IMR-90 (cell line): ENCODE measurements at regions not wholly inside any gene's neighbourhood (a gene's known extent, or its start where the extent isn't known, plus 50 kb on each side); places are given as distances from the start of the nearest gene placed in this dataset.

Source experiments
- ATAC-seq: fragments of 200-7000 bp; cut with Tn5 transposase; 2 replicates; pipeline ENCODE4 v1.9.1; 2020; ENCODE audit warnings: low read depth, mild to moderate bottlenecking, moderate library complexity
- BruUV-seq: library from RNA; stranded (reverse); fragments of 400-500 nt; replicated peaks from 2 replicates; lab custom pipeline; 2021; lab: Mats Ljungman, UMichigan
- CTCF ChIA-PET: fragments of 300-600 bp; formaldehyde crosslinking; extraction: SDS; loops from one replicate; lab custom pipeline; 2021; ENCODE audit warnings: antibody characterized with exemption; lab: Yijun Ruan, JAX
- POLR2A ChIA-PET: fragments of 300-600 bp; sonication (Branson Sonifier 250); formaldehyde crosslinking; loops from one replicate; lab custom pipeline; 2022; ENCODE audit warnings: antibody characterized with exemption; ENCODE audit not compliant: unreplicated experiment; lab: Charles Lee
- DNase-seq: peaks from one replicate; pipeline ENCODE4 v3.0.0; 2013
- H2AFZ ChIP-seq: replicated peaks from 2 replicates; pipeline ENCODE3; 2013; ENCODE audit warnings: low read length, mild to moderate bottlenecking; ENCODE audit not compliant: poor library complexity
- H2AK5ac ChIP-seq: 2 replicates; pipeline ENCODE4 v1.6.1; 2013; ENCODE audit warnings: low read depth, low read length, inconsistent platforms
- H2AK9ac ChIP-seq: replicated peaks from 2 replicates; pipeline ENCODE3; 2013; ENCODE audit warnings: mild to moderate bottlenecking, low read depth, low read length, moderate library complexity; ENCODE audit not compliant: poor library complexity
- H2BK120ac ChIP-seq: 2 replicates; pipeline ENCODE4 v1.6.1; 2013; ENCODE audit warnings: low read depth, low read length, inconsistent platforms
- H2BK15ac ChIP-seq: 3 replicates; pipeline ENCODE4 v1.6.1; 2013; ENCODE audit warnings: low read depth, low read length, inconsistent platforms
- H2BK20ac ChIP-seq: 2 replicates; pipeline ENCODE4 v1.6.1; 2013; ENCODE audit warnings: low read depth, mild to moderate bottlenecking, inconsistent platforms, low read length, moderate library complexity
- H2BK5ac ChIP-seq: 2 replicates; pipeline ENCODE4 v1.6.1; 2013; ENCODE audit warnings: mild to moderate bottlenecking, low read depth, low read length, inconsistent platforms; ENCODE audit not compliant: poor library complexity, severe bottlenecking
- H3K14ac ChIP-seq: replicated peaks from 2 replicates; pipeline ENCODE4 v1.6.1; 2013; ENCODE audit warnings: low read depth, low read length, inconsistent platforms
- H3K18ac ChIP-seq: 2 replicates; pipeline ENCODE4 v1.6.1; 2013; ENCODE audit warnings: low read depth, low read length, control low read depth
- H3K23ac ChIP-seq: 2 replicates; pipeline ENCODE4 v1.6.1; 2013; ENCODE audit warnings: low read depth, low read length, inconsistent platforms
- H3K27ac ChIP-seq: 2 replicates; pipeline ENCODE4 v1.5.1; 2013; ENCODE audit warnings: mild to moderate bottlenecking, control low read depth, low read length; ENCODE audit not compliant: insufficient read depth
- H3K27me3 ChIP-seq: 2 replicates; pipeline ENCODE4 v1.6.1; 2013; ENCODE audit warnings: low read length; ENCODE audit not compliant: control insufficient read depth, insufficient read depth
- H3K36me3 ChIP-seq: 2 replicates; pipeline ENCODE4 v1.6.1; 2013; ENCODE audit warnings: low read length, mixed read lengths; ENCODE audit not compliant: control insufficient read depth, insufficient read depth
- H3K4ac ChIP-seq: 2 replicates; pipeline ENCODE4 v1.6.1; 2013; ENCODE audit warnings: low read depth, low read length, inconsistent platforms
- H3K4me1 ChIP-seq: 2 replicates; pipeline ENCODE4 v1.6.1; 2013; ENCODE audit warnings: low read length, mixed read lengths; ENCODE audit not compliant: control insufficient read depth, insufficient read depth
- H3K4me2 ChIP-seq: 2 replicates; pipeline ENCODE4 v1.6.1; 2013; ENCODE audit warnings: low read depth, mild to moderate bottlenecking, control low read depth, low read length, moderate library complexity
- H3K4me3 ChIP-seq: 2 replicates; pipeline ENCODE4 v1.5.1; 2013; ENCODE audit warnings: low read depth, mild to moderate bottlenecking, control low read depth, low read length, moderate library complexity; ENCODE audit not compliant: insufficient read depth
- H3K56ac ChIP-seq: 2 replicates; pipeline ENCODE4 v1.6.1; 2013; ENCODE audit warnings: low read length, inconsistent platforms; ENCODE audit not compliant: insufficient read depth; ENCODE audit errors: extremely low read depth
- H3K79me1 ChIP-seq, 2 experiments: 2 replicates each; pipeline ENCODE4 v1.6.1; 2013; ENCODE audit warnings: low read length in 2 of 2, inconsistent platforms in 1 of 2, low read depth in 1 of 2
- H3K9ac ChIP-seq: 2 replicates; pipeline ENCODE4 v1.6.1; 2013; ENCODE audit warnings: low read depth, low read length, control low read depth
- H3K9me1 ChIP-seq: 2 replicates; pipeline ENCODE4 v1.6.1; 2013; ENCODE audit warnings: low read length, inconsistent platforms; ENCODE audit not compliant: insufficient read depth
- H3K9me3 ChIP-seq: 2 replicates; pipeline ENCODE4 v1.6.1; 2013; ENCODE audit warnings: low read length; ENCODE audit not compliant: control insufficient read depth, insufficient read depth
- H4K20me1 ChIP-seq: 2 replicates; pipeline ENCODE4 v1.6.1; 2013; ENCODE audit warnings: low read length, inconsistent platforms; ENCODE audit not compliant: insufficient read depth
- H4K5ac ChIP-seq: 2 replicates; pipeline ENCODE4 v1.6.1; 2013; ENCODE audit warnings: mild to moderate bottlenecking, low read depth, low read length, control low read depth
- H4K8ac ChIP-seq, 2 experiments: 2 replicates each; pipeline ENCODE4 v1.6.1; 2013; ENCODE audit warnings: low read depth in 2 of 2, low read length in 2 of 2, control low read depth in 1 of 2, inconsistent platforms in 1 of 2
- H4K91ac ChIP-seq: 2 replicates; pipeline ENCODE4 v1.6.1; 2013; ENCODE audit warnings: low read depth, low read length, inconsistent platforms; ENCODE audit not compliant: insufficient read depth
- CEBPB ChIP-seq: IDR thresholded peaks from 2 replicates; pipeline ENCODE4 v1.6.1; 2012; ENCODE audit warnings: low read depth, low read length, improper control_type of control experiment
- USF2 ChIP-seq: fragments of 150-350 bp; IDR thresholded peaks from 2 replicates; pipeline ENCODE4 v1.6.1; 2017; ENCODE audit warnings: mild to moderate bottlenecking, antibody characterized with exemption, low read length, low read depth
- WGBS, 2 experiments: methylation state at CpG; one replicate each; pipeline versions ENCODE4 v1.1.5 to v1.1.7; 2013; ENCODE audit warnings: missing lambda C conversion rate in 2 of 2; ENCODE audit not compliant: insufficient read length in 1 of 2; ENCODE audit errors: extremely low coverage in 2 of 2; 5-methylcytosine and 5-hydroxymethylcytosine counted together
- dilution Hi-C: fragments of 300-500 bp; cut with HindIII; formaldehyde crosslinking; loops from one replicate; pipeline ENCODE4 v1.14.3; 2018; ENCODE audit warnings: low sequenced_read_pairs; ENCODE audit not compliant: unreplicated experiment
- in situ Hi-C: fragments of 300-500 bp; cut with MboI; formaldehyde crosslinking; loops from 3 replicates; pipeline ENCODE4 v1.14.3; 2019; ENCODE audit warnings: low sequenced_read_pairs, inconsistent platforms, mixed read lengths
- intact Hi-C: fragments of 100-400 bp; cut with micrococcal nuclease; formaldehyde crosslinking; loops from 2 replicates; pipeline ENCODE4 v1.10.0; 2022
- TF ChIP-seq, protein P1 (sequence below): conservative IDR thresholded peaks from 2 replicates; pipeline ENCODE4 v1.5.1; 2012; ENCODE audit warnings: mild to moderate bottlenecking, low read depth, low read length, improper control_type of control experiment

GRCh38 chr9:102769307-102769706 lies 225.8 kb upstream of the CYLC2 start:
- TF ChIP-seq, protein P1, sequence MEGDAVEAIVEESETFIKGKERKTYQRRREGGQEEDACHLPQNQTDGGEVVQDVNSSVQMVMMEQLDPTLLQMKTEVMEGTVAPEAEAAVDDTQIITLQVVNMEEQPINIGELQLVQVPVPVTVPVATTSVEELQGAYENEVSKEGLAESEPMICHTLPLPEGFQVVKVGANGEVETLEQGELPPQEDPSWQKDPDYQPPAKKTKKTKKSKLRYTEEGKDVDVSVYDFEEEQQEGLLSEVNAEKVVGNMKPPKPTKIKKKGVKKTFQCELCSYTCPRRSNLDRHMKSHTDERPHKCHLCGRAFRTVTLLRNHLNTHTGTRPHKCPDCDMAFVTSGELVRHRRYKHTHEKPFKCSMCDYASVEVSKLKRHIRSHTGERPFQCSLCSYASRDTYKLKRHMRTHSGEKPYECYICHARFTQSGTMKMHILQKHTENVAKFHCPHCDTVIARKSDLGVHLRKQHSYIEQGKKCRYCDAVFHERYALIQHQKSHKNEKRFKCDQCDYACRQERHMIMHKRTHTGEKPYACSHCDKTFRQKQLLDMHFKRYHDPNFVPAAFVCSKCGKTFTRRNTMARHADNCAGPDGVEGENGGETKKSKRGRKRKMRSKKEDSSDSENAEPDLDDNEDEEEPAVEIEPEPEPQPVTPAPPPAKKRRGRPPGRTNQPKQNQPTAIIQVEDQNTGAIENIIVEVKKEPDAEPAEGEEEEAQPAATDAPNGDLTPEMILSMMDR, result no peak
- TF ChIP-seq USF2, result no peak
- no peak for TF ChIP-seq CEBPB
- CTCF ChIA-PET, result interaction anchor here (0.6 kb wide), 1 partner anchor 239 kb away, joined by 3 read pairs; no protein-coding TSS in a partner anchor
- Histone ChIP-seq H3K4me1 (no peaks in the 10 kb centered on the region), H2BK15ac (no peak overlapping the region), H3K14ac (no peak overlapping the region), H3K18ac (no peak overlapping the region), H3K4me2 (no peak overlapping the region), H3K27ac (no peak overlapping the region), H3K4me3 (no peak overlapping the region), H3K36me3 (no peaks in the 10 kb centered on the region), H2AK9ac (no peak overlapping the region), H3K9me1 (no peaks in the 10 kb centered on the region), H2BK120ac (no peak overlapping the region), H2BK5ac (no peak overlapping the region), H3K56ac (no peak overlapping the region), H4K5ac (no peak overlapping the region), H2AK5ac (no peak overlapping the region), H3K27me3 (no peaks in the 10 kb centered on the region), H3K9me3 (0 out of 2 replicates have a peak, but pooled peaks cover 3% of the 10 kb centered on the region), H2BK20ac (no peak overlapping the region), H2AFZ (no peak overlapping the region), H4K20me1 (no peaks in the 10 kb centered on the region), H3K4ac (no peak overlapping the region), H3K23ac (no peak overlapping the region), H3K9ac (no peak overlapping the region), H3K79me1 (no peaks in the 10 kb centered on the region), H4K91ac (no peak overlapping the region), H4K8ac (no peak overlapping the region)
- no CpG with 5 or more reads among the region's 1 CpG for WGBS, 2 experiments
- ATAC-seq (no peak), DNase-seq (no peak)
- no TSS peak for BruUV-seq
- dilution Hi-C loops (no loop called here), in situ Hi-C loops (no loop called here), intact Hi-C loops (no loop called here)
- POLR2A ChIA-PET, result no interaction called here
